Upper lobe of left lung (tissue), 4 donors: ENCODE measurements at regions not wholly inside any gene's neighbourhood (a gene's known extent, or its start where the extent isn't known, plus 50 kb on each side); places are given as distances from the start of the nearest gene placed in this dataset.

Experiments
- EP300 ChIP-seq, 4 donors: sonication (generic); formaldehyde crosslinking; IDR thresholded peaks; one replicate each; pipeline ENCODE4 v1.5.1; 2017; ENCODE audit warnings: antibody characterized with exemption in 4 of 4, control low read depth in 2 of 4
- POLR2A ChIP-seq, 4 donors: fragments of 450-650 bp; IDR thresholded peaks; one replicate each; pipeline ENCODE4 v1.5.1; 2016 to 2017; ENCODE audit warnings: antibody characterized with exemption in 4 of 4, mild to moderate bottlenecking in 2 of 4
- POLR2AphosphoS5 ChIP-seq, 2 donors: sonication (generic); formaldehyde crosslinking; IDR thresholded peaks; one replicate each; pipeline ENCODE4 v1.5.1; 2017; ENCODE audit warnings: antibody characterized with exemption in 2 of 2
- TF ChIP-seq, protein P1 (sequence below), 6 experiments: fragments of 450-650 bp in 4 of 6; fragments of 200-600 bp in 2 of 6; sonication (generic) in 2 of 6; IDR thresholded peaks; one replicate each; pipeline ENCODE4 v1.5.1; 2016 to 2019; ENCODE audit warnings: antibody characterized with exemption in 6 of 6

DNA sequence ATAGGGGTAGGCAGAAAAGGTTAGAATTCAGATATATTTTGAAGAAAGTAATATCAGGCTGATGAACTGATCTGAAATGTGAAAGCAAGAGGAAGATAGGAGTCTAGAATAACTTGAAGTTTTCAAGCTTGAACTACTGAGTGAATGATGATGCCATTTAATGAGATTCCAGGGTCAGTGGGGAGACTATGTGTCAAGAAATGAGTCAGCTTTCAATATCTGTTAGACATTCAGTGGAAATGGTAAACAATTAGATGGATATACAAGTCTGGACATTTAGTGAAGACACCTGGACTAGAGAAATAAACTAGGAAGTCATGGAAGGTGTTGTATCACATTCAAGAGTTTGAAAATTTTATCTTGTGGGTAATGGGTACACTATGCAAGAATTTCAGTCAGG, 326.9 kb downstream of the FSIP2 start:
- TF ChIP-seq, protein P1, sequence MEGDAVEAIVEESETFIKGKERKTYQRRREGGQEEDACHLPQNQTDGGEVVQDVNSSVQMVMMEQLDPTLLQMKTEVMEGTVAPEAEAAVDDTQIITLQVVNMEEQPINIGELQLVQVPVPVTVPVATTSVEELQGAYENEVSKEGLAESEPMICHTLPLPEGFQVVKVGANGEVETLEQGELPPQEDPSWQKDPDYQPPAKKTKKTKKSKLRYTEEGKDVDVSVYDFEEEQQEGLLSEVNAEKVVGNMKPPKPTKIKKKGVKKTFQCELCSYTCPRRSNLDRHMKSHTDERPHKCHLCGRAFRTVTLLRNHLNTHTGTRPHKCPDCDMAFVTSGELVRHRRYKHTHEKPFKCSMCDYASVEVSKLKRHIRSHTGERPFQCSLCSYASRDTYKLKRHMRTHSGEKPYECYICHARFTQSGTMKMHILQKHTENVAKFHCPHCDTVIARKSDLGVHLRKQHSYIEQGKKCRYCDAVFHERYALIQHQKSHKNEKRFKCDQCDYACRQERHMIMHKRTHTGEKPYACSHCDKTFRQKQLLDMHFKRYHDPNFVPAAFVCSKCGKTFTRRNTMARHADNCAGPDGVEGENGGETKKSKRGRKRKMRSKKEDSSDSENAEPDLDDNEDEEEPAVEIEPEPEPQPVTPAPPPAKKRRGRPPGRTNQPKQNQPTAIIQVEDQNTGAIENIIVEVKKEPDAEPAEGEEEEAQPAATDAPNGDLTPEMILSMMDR (IDR thresholded peaks at IDR 0.05) = no peak
- TF ChIP-seq POLR2AphosphoS5 (IDR thresholded peaks at IDR 0.05) = no peak
- TF ChIP-seq POLR2A (IDR thresholded peaks at IDR 0.05) = no peak
- no peak for TF ChIP-seq EP300 (IDR thresholded peaks at IDR 0.05)
